ENCODE measurements at regions not wholly inside any gene's neighbourhood (a gene's known extent, or its start where the extent isn't known, plus 50 kb on each side); places are given as distances from the start of the nearest gene placed in this dataset.

- POLR2A ChIA-PET = no interaction called here
- no peak overlapping the region for H3K9ac ChIP-seq (ENCODE audit: insufficient read depth in 1 of 2, low read depth in 2 of 2, low read length in 2 of 2)
- H3K4me2 ChIP-seq (ENCODE audit: insufficient read depth, low read length) = no peak overlapping the region
- WGBS (ENCODE audit: insufficient coverage, low coverage, missing lambda C conversion rate) = 0% methylated on average over 8 of the region's 8 CpGs
- H3K4me1 ChIP-seq (replicated peaks in 1 of 2; ENCODE audit: control insufficient read depth in 2 of 2, insufficient read depth in 2 of 2, low read length in 2 of 2) = no peaks in the 10 kb centered on the region
- no peak for FAIRE-seq
- H3K36me3 ChIP-seq (ENCODE audit: control insufficient read depth, insufficient read depth, low read length) = no peaks in the 10 kb centered on the region
- H3K27me3 ChIP-seq (ENCODE audit: control insufficient read depth in 2 of 2, insufficient read depth in 2 of 2, low read length in 2 of 2) = no peaks in the 10 kb centered on the region
- no peaks in the 10 kb centered on the region for H3K9me1 ChIP-seq (ENCODE audit: control insufficient read depth, insufficient read depth, low read length)
- H3K79me2 ChIP-seq (ENCODE audit: control insufficient read depth, insufficient read depth, low read length) = no peaks in the 10 kb centered on the region
- no peak overlapping the region for H3K27ac ChIP-seq (ENCODE audit: extremely low read depth, low read depth, low read length)
- ATAC-seq = no peak
- DNase-seq (ENCODE audit: extremely low read depth in 1 of 4, low spot score in 3 of 4) = no peak
- in situ Hi-C loops (cut with MboI) (no loop called here), intact Hi-C loops (cut with micrococcal nuclease) (no loop called here)
- H3K4me3 ChIP-seq = no peak overlapping the region
- no peak for TF ChIP-seq MCM7 (IDR thresholded peaks at IDR 0.05)
- H3K9me3 ChIP-seq (replicated peaks; ENCODE audit: control insufficient read depth, insufficient read depth, low read depth, low read length) = no peaks in the 10 kb centered on the region
- H2AFZ ChIP-seq (ENCODE audit: low read depth, low read length) = no peak overlapping the region
- BruUV-seq (replicated peaks) = no TSS peak
- CTCF ChIA-PET (ENCODE audit: low intra/inter-chr PET ratio) = interaction anchor here (0.7 kb wide), 1 partner anchor 388 kb away, joined by 3 read pairs; no protein-coding TSS in a partner anchor
- H4K20me1 ChIP-seq (replicated peaks; ENCODE audit: control insufficient read depth, insufficient read depth, low read length) = no peaks in the 10 kb centered on the region
Measured at GRCh38 chr5:32842813-32843530, 131.9 kb downstream of the NPR3 start.

- Histone ChIP-seq H3K4me2 (ENCODE audit: insufficient read depth, low read length) (no peak overlapping the region), H3K9me3 (replicated peaks; ENCODE audit: control insufficient read depth, insufficient read depth, low read depth, low read length) (no peaks in the 10 kb centered on the region), H3K79me2 (ENCODE audit: control insufficient read depth, insufficient read depth, low read length) (no peaks in the 10 kb centered on the region), H3K27me3 (ENCODE audit: control insufficient read depth in 2 of 2, insufficient read depth in 2 of 2, low read length in 2 of 2) (no peaks in the 10 kb centered on the region), H3K4me3 (no peak overlapping the region), H3K9me1 (ENCODE audit: control insufficient read depth, insufficient read depth, low read length) (no peaks in the 10 kb centered on the region), H2AFZ (ENCODE audit: low read depth, low read length) (no peak overlapping the region), H3K4me1 (replicated peaks in 1 of 2; ENCODE audit: control insufficient read depth in 2 of 2, insufficient read depth in 2 of 2, low read length in 2 of 2) (no peaks in the 10 kb centered on the region), H3K9ac (ENCODE audit: insufficient read depth in 1 of 2, low read depth in 2 of 2, low read length in 2 of 2) (no peak overlapping the region), H4K20me1 (replicated peaks; ENCODE audit: control insufficient read depth, insufficient read depth, low read length) (no peaks in the 10 kb centered on the region), H3K36me3 (ENCODE audit: control insufficient read depth, insufficient read depth, low read length) (no peaks in the 10 kb centered on the region), H3K27ac (ENCODE audit: extremely low read depth, low read depth, low read length) (no peak overlapping the region)
- no peak for TF ChIP-seq MED1 (CRISPR knock-in tag; IDR thresholded peaks at IDR 0.05; ENCODE audit: borderline replicate concordance)
- TF ChIP-seq U2AF2 (optimal IDR thresholded peaks at IDR 0.05; ENCODE audit: low read depth, low read length) = no peak
- TF ChIP-seq CREB3 (tag; conservative IDR thresholded peaks at IDR 0.05; ENCODE audit: low read depth) = no peak
- TF ChIP-seq, protein P1, sequence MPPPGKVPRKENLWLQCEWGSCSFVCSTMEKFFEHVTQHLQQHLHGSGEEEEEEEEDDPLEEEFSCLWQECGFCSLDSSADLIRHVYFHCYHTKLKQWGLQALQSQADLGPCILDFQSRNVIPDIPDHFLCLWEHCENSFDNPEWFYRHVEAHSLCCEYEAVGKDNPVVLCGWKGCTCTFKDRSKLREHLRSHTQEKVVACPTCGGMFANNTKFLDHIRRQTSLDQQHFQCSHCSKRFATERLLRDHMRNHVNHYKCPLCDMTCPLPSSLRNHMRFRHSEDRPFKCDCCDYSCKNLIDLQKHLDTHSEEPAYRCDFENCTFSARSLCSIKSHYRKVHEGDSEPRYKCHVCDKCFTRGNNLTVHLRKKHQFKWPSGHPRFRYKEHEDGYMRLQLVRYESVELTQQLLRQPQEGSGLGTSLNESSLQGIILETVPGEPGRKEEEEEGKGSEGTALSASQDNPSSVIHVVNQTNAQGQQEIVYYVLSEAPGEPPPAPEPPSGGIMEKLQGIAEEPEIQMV (tag; conservative IDR thresholded peaks at IDR 0.05; ENCODE audit: low read depth) = no peak
- TF ChIP-seq SUPT5H (IDR thresholded peaks at IDR 0.05) = no peak
- no peak for TF ChIP-seq ZNF212 (CRISPR knock-in tag; IDR thresholded peaks at IDR 0.05)
- TF ChIP-seq HDAC8 (tag; IDR thresholded peaks at IDR 0.05) = no peak
- TF ChIP-seq POLR2G (IDR thresholded peaks at IDR 0.05; ENCODE audit: low read depth, low read length) = no peak
- TF ChIP-seq SAP30 (IDR thresholded peaks at IDR 0.05; ENCODE audit: borderline replicate concordance, insufficient read depth, low read depth, low read length, poor library complexity, severe bottlenecking) = no peak
- WGBS (ENCODE audit: insufficient coverage, low coverage, missing lambda C conversion rate) = 0% methylated on average over 3 of the region's 3 CpGs
- in situ Hi-C loops (cut with MboI) (no loop called here), intact Hi-C loops (cut with micrococcal nuclease) (no loop called here)
- FAIRE-seq = no peak
- no peak for ATAC-seq
- no TSS peak for BruUV-seq (replicated peaks)
- CTCF ChIA-PET (ENCODE audit: low intra/inter-chr PET ratio) = no interaction called here
- DNase-seq (ENCODE audit: extremely low read depth in 1 of 4, low spot score in 3 of 4) = no peak
- POLR2A ChIA-PET = no interaction called here
Measured at GRCh38 chr5:32843531-32843895, 132.4 kb downstream of the NPR3 start.
